Common myeloid progenitor, CD34-positive (primary cell): ENCODE measurements at regions not wholly inside any gene's neighbourhood (a gene's known extent, or its start where the extent isn't known, plus 50 kb on each side); places are given as distances from the start of the nearest gene placed in this dataset.

Source experiments
- CTCF ChIA-PET: fragments of 350-600 bp; sonication (Branson Sonifier 250); formaldehyde crosslinking; loops from one replicate; lab custom pipeline; 2021; ENCODE audit warnings: antibody characterized with exemption; lab: Charles Lee
- POLR2A ChIA-PET: fragments of 350-600 bp; sonication (Branson Sonifier 250); formaldehyde crosslinking; loops from one replicate; lab custom pipeline; 2021; ENCODE audit warnings: antibody characterized with exemption; lab: Charles Lee
- DNase-seq, 3 donors: peaks; one replicate each; pipeline versions ENCODE4 v3.0.0 to v3.0.0-alpha.2; 2013
- H3K27ac ChIP-seq, 2 experiments: 1 replicate in 1 of 2; 2 replicates in 1 of 2; pipeline ENCODE4 v1.7.0; 2013; ENCODE audit warnings: inconsistent platforms in 2 of 2, low read length in 2 of 2, mild to moderate bottlenecking in 2 of 2, low read depth in 1 of 2, moderate library complexity in 1 of 2; ENCODE audit not compliant: severe bottlenecking in 2 of 2, insufficient read depth in 1 of 2, poor library complexity in 1 of 2
- H3K27me3 ChIP-seq, 5 experiments: replicated peaks in 2 of 5; 1 replicate in 3 of 5; 2 replicates in 2 of 5; pipeline versions ENCODE4 v1.6.1 to v1.7.0; 2013; ENCODE audit warnings: low read length in 4 of 5, mild to moderate bottlenecking in 2 of 5, moderate library complexity in 2 of 5, inconsistent platforms in 1 of 5; ENCODE audit not compliant: insufficient read depth in 5 of 5, control insufficient read depth in 4 of 5
- H3K36me3 ChIP-seq, 4 experiments: 1 replicate in 2 of 4; 2 replicates in 2 of 4; pipeline versions ENCODE4 v1.6.1 to v1.7.0; 2013; ENCODE audit warnings: low read length in 3 of 4, control low read depth in 1 of 4, mild to moderate bottlenecking in 1 of 4; ENCODE audit not compliant: control insufficient read depth in 4 of 4, insufficient read depth in 4 of 4
- H3K4me1 ChIP-seq, 4 experiments: 1 replicate in 3 of 4; 2 replicates in 1 of 4; pipeline versions ENCODE4 v1.6.1 to v1.7.1; 2013; ENCODE audit warnings: low read length in 3 of 4, mild to moderate bottlenecking in 3 of 4, control low read depth in 1 of 4, inconsistent platforms in 1 of 4, moderate library complexity in 1 of 4; ENCODE audit not compliant: control insufficient read depth in 4 of 4, insufficient read depth in 4 of 4; ENCODE audit errors: control extremely low read depth in 1 of 4
- H3K4me3 ChIP-seq, 7 experiments: 1 replicate in 4 of 7; 2 replicates in 3 of 7; pipeline versions ENCODE4 v1.5.1 to v1.7.0; 2013; ENCODE audit warnings: mild to moderate bottlenecking in 7 of 7, low read length in 6 of 7, moderate library complexity in 6 of 7, inconsistent platforms in 2 of 7, low read depth in 2 of 7, control low read depth in 1 of 7; ENCODE audit not compliant: insufficient read depth in 4 of 7, control insufficient read depth in 1 of 7; ENCODE audit errors: extremely low read depth in 1 of 7
- H3K9me3 ChIP-seq, 5 experiments: 1 replicate in 4 of 5; 2 replicates in 1 of 5; pipeline versions ENCODE4 v1.6.1 to v1.7.1; 2013; ENCODE audit warnings: low read length in 4 of 5, mild to moderate bottlenecking in 2 of 5, inconsistent platforms in 1 of 5, low read depth in 1 of 5, moderate library complexity in 1 of 5; ENCODE audit not compliant: control insufficient read depth in 4 of 5, insufficient read depth in 2 of 5; ENCODE audit errors: control extremely low read depth in 1 of 5
- WGBS: methylation state at CpG from one replicate; pipeline ENCODE4 v1.1.5; 2013; ENCODE audit not compliant: insufficient coverage; 5-methylcytosine and 5-hydroxymethylcytosine counted together

GRCh38 chr3:81033684-81034083, 727.8 kb downstream of the GBE1 start:
- ChIA-PET CTCF (no interaction called here), POLR2A (no interaction called here)
- WGBS, result 95% methylated on average over 2 of the region's 4 CpGs
- no peak overlapping the region for H3K27ac ChIP-seq
- no peaks in the 10 kb centered on the region for H3K36me3 ChIP-seq
- no peaks in the 10 kb centered on the region for H3K27me3 ChIP-seq
- no peak overlapping the region for H3K4me3 ChIP-seq
- no peaks in the 10 kb centered on the region for H3K9me3 ChIP-seq
- H3K4me1 ChIP-seq, result no peaks in the 10 kb centered on the region
- DNase-seq, result no peak

- no peaks in the 10 kb centered on the region for H3K9me3 ChIP-seq
- H3K4me3 ChIP-seq, result no peak overlapping the region
- H3K27me3 ChIP-seq, result no peaks in the 10 kb centered on the region
- DNase-seq, result no peak
- ChIA-PET CTCF (no interaction called here), POLR2A (no interaction called here)
- H3K36me3 ChIP-seq, result no peaks in the 10 kb centered on the region
- no CpG with 5 or more reads among the region's 2 CpGs for WGBS
- no peaks in the 10 kb centered on the region for H3K4me1 ChIP-seq
- no peak overlapping the region for H3K27ac ChIP-seq
These were observed 728.3 kb downstream of the GBE1 start for GRCh38 chr3:81033185-81033584.

- no CpG with 5 or more reads among the region's 2 CpGs for WGBS
- Histone ChIP-seq H3K9me3 (no peaks in the 10 kb centered on the region), H3K27ac (no peak overlapping the region), H3K4me3 (no peak overlapping the region), H3K4me1 (no peaks in the 10 kb centered on the region), H3K27me3 (no peaks in the 10 kb centered on the region), H3K36me3 (no peaks in the 10 kb centered on the region)
- ChIA-PET CTCF (interaction anchor here (2.0 kb wide), 1 partner anchor 8 kb away, joined by 6 read pairs; no protein-coding TSS in a partner anchor), POLR2A (interaction anchor here (0.5 kb wide), 1 partner anchor 74 kb away, joined by 3 read pairs; no protein-coding TSS in a partner anchor)
- DNase-seq, result no peak
These were observed 731.6 kb downstream of the GBE1 start for GRCh38 chr3:81029861-81030260.

GRCh38 chr3:81027344-81027743, 734.1 kb downstream of the GBE1 start:
- H3K4me1 ChIP-seq, result no peaks in the 10 kb centered on the region
- WGBS, result no CpG with 5 or more reads among the region's 1 CpG
- CTCF ChIA-PET, result no interaction called here
- no peaks in the 10 kb centered on the region for H3K27me3 ChIP-seq
- H3K27ac ChIP-seq, result no peak overlapping the region
- no peak for DNase-seq
- no peaks in the 10 kb centered on the region for H3K36me3 ChIP-seq
- H3K4me3 ChIP-seq, result no peak overlapping the region
- no peaks in the 10 kb centered on the region for H3K9me3 ChIP-seq
- POLR2A ChIA-PET, result no interaction called here

- Histone ChIP-seq H3K9me3 (no peaks in the 10 kb centered on the region), H3K36me3 (no peaks in the 10 kb centered on the region), H3K27ac (no peak overlapping the region), H3K27me3 (no peaks in the 10 kb centered on the region), H3K4me3 (no peak overlapping the region), H3K4me1 (no peaks in the 10 kb centered on the region)
- DNase-seq, result no peak
- WGBS, result 92% methylated on average over 5 of the region's 7 CpGs
- ChIA-PET POLR2A (no interaction called here), CTCF (no interaction called here)
These were observed 736.9 kb downstream of the GBE1 start for GRCh38 chr3:81024560-81024959.

- ChIA-PET CTCF (no interaction called here), POLR2A (no interaction called here)
- WGBS, result no CpG with 5 or more reads among the region's 3 CpGs
- Histone ChIP-seq H3K4me1 (no peaks in the 10 kb centered on the region), H3K9me3 (no peaks in the 10 kb centered on the region), H3K4me3 (no peak overlapping the region), H3K27ac (no peak overlapping the region), H3K36me3 (no peaks in the 10 kb centered on the region), H3K27me3 (no peaks in the 10 kb centered on the region)
- DNase-seq, result no peak
These were observed 739.1 kb downstream of the GBE1 start for GRCh38 chr3:81022339-81022738.

- H3K36me3 ChIP-seq, result no peaks in the 10 kb centered on the region
- H3K4me1 ChIP-seq, result no peaks in the 10 kb centered on the region
- H3K9me3 ChIP-seq, result no peaks in the 10 kb centered on the region
- H3K27ac ChIP-seq, result no peak overlapping the region
- DNase-seq, result no peak
- ChIA-PET POLR2A (no interaction called here), CTCF (no interaction called here)
- 80% methylated on average over 1 of the region's 2 CpGs for WGBS
- H3K27me3 ChIP-seq, result no peaks in the 10 kb centered on the region
- no peak overlapping the region for H3K4me3 ChIP-seq
These were observed 748.1 kb downstream of the GBE1 start for GRCh38 chr3:81013360-81013759.
